ENCODE measurements at regions not wholly inside any gene's neighbourhood (a gene's known extent, or its start where the extent isn't known, plus 50 kb on each side); places are given as distances from the start of the nearest gene placed in this dataset.

- Histone ChIP-seq H3K56ac (replicated peaks; ENCODE audit: insufficient read length, low read depth, low read length) (no peak overlapping the region), H3K18ac (ENCODE audit: extremely low read depth, low read length) (no peak overlapping the region), H2BK5ac (ENCODE audit: low read depth, low read length) (no peak overlapping the region), H3K4me1 (replicated peaks in 1 of 4; ENCODE audit: control insufficient read depth in 3 of 4, insufficient read depth in 4 of 4, low read length in 3 of 4) (no peaks in the 10 kb centered on the region), H3K27ac (ENCODE audit: low read depth, low read length) (no peak overlapping the region), H2BK20ac (ENCODE audit: low read length) (no peak overlapping the region), H3K4me3 (ENCODE audit: extremely low read depth in 1 of 4, insufficient read depth in 2 of 4, low read depth in 3 of 4, low read length in 4 of 4) (no peak overlapping the region), H3K9me3 (ENCODE audit: insufficient read depth in 2 of 2, low read depth in 1 of 2, low read length in 1 of 2) (no peaks in the 10 kb centered on the region), H3K36me3 (ENCODE audit: control insufficient read depth in 2 of 4, insufficient read depth in 4 of 4, low read length in 3 of 4) (no peaks in the 10 kb centered on the region), H3K9ac (replicated peaks in 1 of 4; ENCODE audit: extremely low read depth in 1 of 4, low read depth in 3 of 4, low read length in 3 of 4) (no peak overlapping the region), H2BK120ac (replicated peaks; ENCODE audit: low read depth, low read length) (no peak overlapping the region), H2AFZ (ENCODE audit: low read length) (no peak overlapping the region), H4K5ac (ENCODE audit: insufficient read length, low read depth, low read length) (no peak overlapping the region), H2AK5ac (ENCODE audit: low read depth, low read length) (no peak overlapping the region), H3K79me2 (ENCODE audit: control insufficient read depth in 1 of 2, insufficient read depth in 2 of 2, low read length in 2 of 2) (no peaks in the 10 kb centered on the region), H2BK12ac (ENCODE audit: low read depth, low read length) (no peak overlapping the region), H3K4me2 (ENCODE audit: insufficient read depth in 1 of 2, low read depth in 2 of 2, low read length in 2 of 2) (no peak overlapping the region), H3K27me3 (replicated peaks in 1 of 4; ENCODE audit: control insufficient read depth in 3 of 4, extremely low read depth in 1 of 4, insufficient read depth in 3 of 4, low read length in 3 of 4) (no peaks in the 10 kb centered on the region), H3K14ac (ENCODE audit: insufficient read length) (no peak overlapping the region), H4K8ac (ENCODE audit: extremely low read depth, insufficient read depth, low read length) (no peak overlapping the region), H4K20me1 (replicated peaks in 1 of 2; ENCODE audit: control insufficient read depth in 1 of 2, insufficient read depth in 2 of 2, low read length in 2 of 2) (no peaks in the 10 kb centered on the region), H3K4ac (replicated peaks; ENCODE audit: insufficient read length, low read depth, low read length) (no peak overlapping the region), H4K91ac (replicated peaks; ENCODE audit: insufficient read length, low read length) (no peak overlapping the region), H2BK15ac (ENCODE audit: low read length) (no peak overlapping the region), H3K23ac (ENCODE audit: insufficient read length) (no peak overlapping the region), H3K23me2 (ENCODE audit: low read depth, low read length) (no peaks in the 10 kb centered on the region), H3K79me1 (ENCODE audit: low read depth, low read length) (no peaks in the 10 kb centered on the region)
- FAIRE-seq (no peak), DNase-seq (ENCODE audit: low read depth in 1 of 2, low spot score in 2 of 2) (no peak)
- TF ChIP-seq GTF2F1 (IDR thresholded peaks at IDR 0.05; ENCODE audit: borderline replicate concordance, low read depth, low read length) (no peak), GABPA (IDR thresholded peaks at IDR 0.05; ENCODE audit: borderline replicate concordance, insufficient read depth, low read length) (no peak), MAFK (IDR thresholded peaks at IDR 0.05; ENCODE audit: low read depth, low read length) (no peak), SAP30 (IDR thresholded peaks at IDR 0.05; ENCODE audit: insufficient read depth, insufficient replicate concordance, low read length) (no peak), RBBP5 (IDR thresholded peaks at IDR 0.05; ENCODE audit: borderline replicate concordance, low read depth, low read length) (no peak)
- 82% methylated on average over 2 of the region's 2 CpGs; no CpG with 5 or more reads in 1 of the 2 experiments for WGBS, 2 experiments (ENCODE audit: extremely low coverage in 1 of 2, insufficient coverage in 1 of 2, insufficient read length in 1 of 2, insufficient replicate concordance in 2 of 2, low coverage in 1 of 2, low lambda C conversion rate in 2 of 2, missing lambda C conversion rate in 1 of 2)
- ChIA-PET POLR2A (ENCODE audit: partially characterized antibody) (no interaction called here), CTCF (ENCODE audit: partially characterized antibody) (interaction anchor here (1.0 to 1.1 kb wide), 2 partner anchors 29 to 221 kb away, joined by 3 read pairs; no protein-coding TSS in a partner anchor)
Observed at GRCh38 chr5:16233730-16234129, 54.1 kb upstream of the MARCHF11 start.
